Retinal pigment epithelial cell (primary cell): ENCODE measurements at regions not wholly inside any gene's neighbourhood (a gene's known extent, or its start where the extent isn't known, plus 50 kb on each side); places are given as distances from the start of the nearest gene placed in this dataset.
"Not testable (repeated sequence)": the region's sequence is repeated elsewhere in the genome, so short reads cannot be mapped to it uniquely, and the experiment has no call there.

Experiments
- DNase-seq: peaks from one replicate; pipeline ENCODE4 v3.0.0-alpha.2; 2010; ENCODE audit warnings: low read depth
- H3K4me3 ChIP-seq: 2 replicates; pipeline ENCODE4 v1.5.1; 2011; ENCODE audit warnings: mild to moderate bottlenecking, low read length, control low read depth, moderate library complexity
- TF ChIP-seq, protein P1 (sequence below): conservative IDR thresholded peaks from 2 replicates; pipeline ENCODE4 v1.5.1; 2011; ENCODE audit warnings: low read depth, low read length, control low read depth, inconsistent platforms

DNA sequence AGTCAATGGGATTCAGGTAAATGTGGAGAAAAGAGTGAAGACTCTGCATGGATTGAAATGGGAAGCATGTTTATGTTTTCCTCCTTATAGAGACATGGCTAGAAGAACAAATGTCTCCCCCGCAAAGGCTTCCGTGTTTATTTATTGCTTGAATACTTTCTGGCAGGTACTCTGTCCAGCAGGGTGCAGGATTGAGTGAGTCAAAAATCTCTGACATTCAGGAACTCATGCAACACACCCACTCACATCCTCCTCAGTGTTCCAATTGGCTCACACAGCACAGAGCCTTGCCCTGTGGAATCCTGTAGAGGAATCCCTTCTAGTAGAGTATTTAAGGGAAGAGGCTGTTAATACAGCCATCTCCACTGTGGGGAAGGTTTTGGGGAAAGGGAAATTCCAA is 290.3 kb upstream of the VWC2 start:
- TF ChIP-seq, protein P1, sequence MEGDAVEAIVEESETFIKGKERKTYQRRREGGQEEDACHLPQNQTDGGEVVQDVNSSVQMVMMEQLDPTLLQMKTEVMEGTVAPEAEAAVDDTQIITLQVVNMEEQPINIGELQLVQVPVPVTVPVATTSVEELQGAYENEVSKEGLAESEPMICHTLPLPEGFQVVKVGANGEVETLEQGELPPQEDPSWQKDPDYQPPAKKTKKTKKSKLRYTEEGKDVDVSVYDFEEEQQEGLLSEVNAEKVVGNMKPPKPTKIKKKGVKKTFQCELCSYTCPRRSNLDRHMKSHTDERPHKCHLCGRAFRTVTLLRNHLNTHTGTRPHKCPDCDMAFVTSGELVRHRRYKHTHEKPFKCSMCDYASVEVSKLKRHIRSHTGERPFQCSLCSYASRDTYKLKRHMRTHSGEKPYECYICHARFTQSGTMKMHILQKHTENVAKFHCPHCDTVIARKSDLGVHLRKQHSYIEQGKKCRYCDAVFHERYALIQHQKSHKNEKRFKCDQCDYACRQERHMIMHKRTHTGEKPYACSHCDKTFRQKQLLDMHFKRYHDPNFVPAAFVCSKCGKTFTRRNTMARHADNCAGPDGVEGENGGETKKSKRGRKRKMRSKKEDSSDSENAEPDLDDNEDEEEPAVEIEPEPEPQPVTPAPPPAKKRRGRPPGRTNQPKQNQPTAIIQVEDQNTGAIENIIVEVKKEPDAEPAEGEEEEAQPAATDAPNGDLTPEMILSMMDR, result no peak
- no peak overlapping the region for H3K4me3 ChIP-seq
- no peak for DNase-seq

DNA sequence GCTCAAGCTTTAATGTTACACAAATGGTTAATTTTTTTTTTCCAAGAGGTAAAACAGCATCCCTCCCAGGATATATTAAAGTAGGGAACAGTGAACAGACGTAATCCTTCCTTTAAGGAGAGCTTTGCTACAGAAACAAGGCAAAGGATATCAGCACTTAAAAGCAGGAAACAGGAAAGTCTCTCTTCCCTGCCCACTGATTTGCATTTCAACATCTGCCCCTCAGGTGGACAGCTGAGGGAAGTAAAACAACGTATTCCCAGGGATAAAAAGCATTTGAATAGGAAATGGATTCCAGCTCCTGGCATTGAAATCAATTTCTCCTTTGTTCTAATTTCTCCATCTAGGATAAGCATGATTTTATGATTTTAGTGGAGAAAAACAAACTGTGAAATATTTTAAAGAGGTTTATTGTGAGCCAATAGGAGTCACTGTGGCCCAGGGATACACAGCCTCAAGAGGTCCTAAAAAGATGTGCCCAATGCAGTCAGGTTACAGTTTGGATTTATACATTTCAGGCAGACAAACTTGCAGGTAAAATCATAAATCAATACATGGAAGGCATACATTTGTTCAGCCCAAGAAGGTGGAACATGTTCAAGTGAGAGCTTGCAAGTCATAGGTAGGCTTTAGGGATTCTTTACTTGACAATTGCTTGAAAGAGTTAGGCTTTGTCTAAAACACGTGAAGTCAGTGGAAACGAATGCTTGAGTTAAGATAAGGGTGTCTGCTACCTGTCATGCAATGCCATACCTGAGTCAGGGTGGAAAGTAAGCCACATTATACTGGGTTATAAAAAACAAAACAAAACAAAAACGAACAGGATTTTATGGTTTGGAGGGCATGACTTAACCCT is 286.2 kb upstream of the VWC2 start:
- H3K4me3 ChIP-seq, result no peak overlapping the region
- TF ChIP-seq, protein P1, result no peak
- DNase-seq, result no peak

- DNase-seq, result no peak
- no peak overlapping the region for H3K4me3 ChIP-seq
- TF ChIP-seq, protein P1, result no peak
Observed at GRCh38 chr7:49487830-49488140, 285.7 kb upstream of the VWC2 start.

DNA sequence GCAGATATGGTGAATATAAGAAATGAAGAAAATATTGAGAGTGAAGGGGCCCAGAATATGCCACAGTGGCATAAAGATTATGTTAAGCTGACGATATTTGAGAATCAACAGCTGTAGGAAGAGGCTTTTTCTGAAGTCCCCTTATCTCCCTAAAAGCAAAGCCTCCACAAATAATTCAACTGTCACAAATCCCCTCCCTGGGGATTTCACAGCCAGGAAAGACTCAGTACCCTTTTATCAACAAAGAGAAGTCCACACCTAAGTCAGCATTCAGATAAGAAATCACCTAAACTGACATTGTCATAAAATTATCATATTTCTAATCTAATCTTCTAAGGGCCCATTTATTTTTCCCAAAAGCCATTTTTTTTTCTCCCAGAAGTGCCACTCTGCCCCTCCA is 284.9 kb upstream of the VWC2 start:
- H3K4me3 ChIP-seq, result no peak overlapping the region
- TF ChIP-seq, protein P1, result no peak
- no peak for DNase-seq

- TF ChIP-seq, protein P1, result no peak
- H3K4me3 ChIP-seq, result no peak overlapping the region
Observed at GRCh38 chr7:49497471-49497870, 276.0 kb upstream of the VWC2 start.

DNA sequence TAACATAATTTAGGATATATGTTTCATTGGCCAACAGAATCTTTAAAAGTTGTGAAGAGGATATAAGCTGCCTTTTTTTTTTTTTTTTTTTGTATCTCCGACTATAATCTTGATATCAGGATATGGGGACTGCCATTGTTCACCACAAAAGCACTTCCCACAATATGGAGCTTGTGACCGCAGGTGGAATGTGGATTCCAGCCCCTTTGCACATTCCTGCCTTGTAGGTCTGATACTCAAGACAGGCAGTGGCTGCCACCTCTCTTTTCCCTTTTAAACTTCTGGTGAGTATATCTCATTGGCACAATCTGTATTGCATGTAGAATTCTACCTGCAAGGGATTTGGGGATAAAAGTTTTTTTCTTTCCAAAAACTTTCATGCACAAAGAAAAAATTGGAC is 272.7 kb upstream of the VWC2 start:
- H3K4me3 ChIP-seq, result no peak overlapping the region
- TF ChIP-seq, protein P1, result no peak
- DNase-seq, result no peak

More at GRCh38 chr7:49497471-49497870, 276.0 kb upstream of the VWC2 start:
- no peak for DNase-seq

DNA sequence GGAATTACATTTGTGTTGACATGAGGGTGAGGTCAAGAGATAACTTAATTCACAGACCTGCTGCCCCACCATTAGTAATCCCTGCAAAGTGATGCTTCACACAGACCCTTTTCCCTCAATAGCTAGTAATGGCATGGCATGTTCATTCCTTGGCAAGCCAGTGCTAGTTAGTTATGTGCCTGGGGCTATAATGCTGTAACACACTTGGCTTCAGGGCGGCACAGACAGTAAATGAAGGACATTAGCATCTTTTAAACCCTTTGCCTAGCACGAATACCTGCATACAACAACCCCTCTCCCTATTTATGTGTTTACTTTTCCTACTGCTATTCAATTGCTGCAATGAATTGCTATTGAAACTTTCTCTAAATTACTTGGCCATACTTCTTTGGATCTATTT is 266.2 kb upstream of the VWC2 start:
- DNase-seq, H3K4me3 ChIP-seq: not testable (repeated sequence)
